ENCODE measurements at regions not wholly inside any gene's neighbourhood (a gene's known extent, or its start where the extent isn't known, plus 50 kb on each side); places are given as distances from the start of the nearest gene placed in this dataset.
A peak's percentile ranks its signal among the peaks of the same experiment; 100 is the strongest.

- H2AFZ ChIP-seq = no peak overlapping the region
- DNase-seq = no peak
- TF ChIP-seq EZH2phosphoT487 (IDR thresholded peaks at IDR 0.05; ENCODE audit: insufficient read depth, low read depth) = no peak
- TF ChIP-seq EZH2 (IDR thresholded peaks at IDR 0.05; ENCODE audit: insufficient read depth, poor library complexity, severe bottlenecking) = no peak
- 66 to 73% methylated on average over 4 of the region's 4 CpGs for whole genome bisulfite sequencing, 2 experiments (ENCODE audit: low coverage in 1 of 2, low lambda C conversion rate in 2 of 2, missing lambda C conversion rate in 2 of 2)
- no peak overlapping the region for H3K9ac ChIP-seq
- no peaks in the 10 kb centered on the region for H3K79me2 ChIP-seq (ENCODE audit: insufficient read depth)
- H3K27ac ChIP-seq = no peak overlapping the region
- no peak overlapping the region for H3K4me2 ChIP-seq (ENCODE audit: unreplicated experiment)
- no peaks in the 10 kb centered on the region for H3F3A ChIP-seq (ENCODE audit: insufficient read depth)
- H3K9me2 ChIP-seq (ENCODE audit: insufficient read depth) = no peaks in the 10 kb centered on the region
- H3K36me3 ChIP-seq (ENCODE audit: low read depth) = no peaks in the 10 kb centered on the region
- H4K20me1 ChIP-seq (ENCODE audit: insufficient read depth) = no peaks in the 10 kb centered on the region
- no peak overlapping the region for H3K4me3 ChIP-seq
- in situ Hi-C loops (cut with MboI) = no loop called here
- peaks cover 7% of the 10 kb centered on the region for H3K27me3 ChIP-seq (replicated peaks; ENCODE audit: insufficient read depth)
- no peaks in the 10 kb centered on the region for H3K4me1 ChIP-seq (ENCODE audit: insufficient read depth)
- no peaks in the 10 kb centered on the region for H3K9me3 ChIP-seq (ENCODE audit: low read depth)
Observed at GRCh38 chr2:48912110-48912509, 156.6 kb upstream of the LHCGR start.

GRCh38 chr2:48910961-48911360 is 155.4 kb upstream of the LHCGR start:
- Histone ChIP-seq H4K20me1 (ENCODE audit: insufficient read depth) (no peaks in the 10 kb centered on the region), H3K9me2 (ENCODE audit: insufficient read depth) (no peaks in the 10 kb centered on the region), H3K9me3 (ENCODE audit: low read depth) (no peaks in the 10 kb centered on the region), H3K36me3 (ENCODE audit: low read depth) (no peaks in the 10 kb centered on the region), H3K4me3 (no peak overlapping the region), H3F3A (ENCODE audit: insufficient read depth) (no peaks in the 10 kb centered on the region), H3K27ac (no peak overlapping the region), H2AFZ (no peak overlapping the region), H3K79me2 (ENCODE audit: insufficient read depth) (no peaks in the 10 kb centered on the region), H3K27me3 (replicated peaks; ENCODE audit: insufficient read depth) (peaks cover 7% of the 10 kb centered on the region), H3K9ac (no peak overlapping the region), H3K4me1 (ENCODE audit: insufficient read depth) (no peaks in the 10 kb centered on the region), H3K4me2 (ENCODE audit: unreplicated experiment) (no peak overlapping the region)
- in situ Hi-C loops (cut with MboI) = no loop called here
- TF ChIP-seq EZH2 (IDR thresholded peaks at IDR 0.05; ENCODE audit: insufficient read depth, poor library complexity, severe bottlenecking) (no peak), EZH2phosphoT487 (IDR thresholded peaks at IDR 0.05; ENCODE audit: insufficient read depth, low read depth) (no peak)
- DNase-seq = peak; percentile 9

GRCh38 chr2:48906633-48907032 is 151.1 kb upstream of the LHCGR start:
- Histone ChIP-seq H3K4me3 (no peak overlapping the region), H3K4me2 (ENCODE audit: unreplicated experiment) (no peak overlapping the region), H3K36me3 (ENCODE audit: low read depth) (no peaks in the 10 kb centered on the region), H3K27ac (no peak overlapping the region), H3K9me3 (ENCODE audit: low read depth) (no peaks in the 10 kb centered on the region), H3K9ac (no peak overlapping the region), H3F3A (ENCODE audit: insufficient read depth) (no peaks in the 10 kb centered on the region), H3K79me2 (ENCODE audit: insufficient read depth) (no peaks in the 10 kb centered on the region), H3K27me3 (replicated peaks; ENCODE audit: insufficient read depth) (peaks cover 7% of the 10 kb centered on the region; the same call in 1 of the 2 replicates), H4K20me1 (ENCODE audit: insufficient read depth) (no peaks in the 10 kb centered on the region), H2AFZ (no peak overlapping the region), H3K9me2 (ENCODE audit: insufficient read depth) (no peaks in the 10 kb centered on the region), H3K4me1 (ENCODE audit: insufficient read depth) (0 out of 2 replicates have a peak, but pooled peaks cover 2% of the 10 kb centered on the region)
- in situ Hi-C loops (cut with MboI) = no loop called here
- 2 to 7% methylated on average over 3 of the region's 3 CpGs for WGBS, 2 experiments (ENCODE audit: low coverage in 1 of 2, low lambda C conversion rate in 2 of 2, missing lambda C conversion rate in 2 of 2)
- no peak for DNase-seq
- TF ChIP-seq EZH2 (IDR thresholded peaks at IDR 0.05; ENCODE audit: insufficient read depth, poor library complexity, severe bottlenecking) (no peak), EZH2phosphoT487 (IDR thresholded peaks at IDR 0.05; ENCODE audit: insufficient read depth, low read depth) (no peak)

- in situ Hi-C loops (cut with MboI) = no loop called here
- Histone ChIP-seq H3K27ac (no peak overlapping the region), H3K36me3 (ENCODE audit: low read depth) (no peaks in the 10 kb centered on the region), H3K9me2 (ENCODE audit: insufficient read depth) (no peaks in the 10 kb centered on the region), H3K9me3 (ENCODE audit: low read depth) (no peaks in the 10 kb centered on the region), H4K20me1 (ENCODE audit: insufficient read depth) (no peaks in the 10 kb centered on the region), H3K9ac (no peak overlapping the region), H3F3A (ENCODE audit: insufficient read depth) (no peaks in the 10 kb centered on the region), H3K4me1 (ENCODE audit: insufficient read depth) (peaks cover 6% of the 10 kb centered on the region; the same call in 1 of the 2 replicates), H2AFZ (no peak overlapping the region), H3K27me3 (replicated peaks; ENCODE audit: insufficient read depth) (peaks cover 7% of the 10 kb centered on the region; the same call in 1 of the 2 replicates), H3K4me3 (no peak overlapping the region), H3K79me2 (ENCODE audit: insufficient read depth) (no peaks in the 10 kb centered on the region), H3K4me2 (ENCODE audit: unreplicated experiment) (no peak overlapping the region)
- TF ChIP-seq EZH2 (IDR thresholded peaks at IDR 0.05; ENCODE audit: insufficient read depth, poor library complexity, severe bottlenecking) (no peak), EZH2phosphoT487 (IDR thresholded peaks at IDR 0.05; ENCODE audit: insufficient read depth, low read depth) (no peak)
- DNase-seq = no peak
- WGBS, 2 experiments (ENCODE audit: low coverage in 1 of 2, low lambda C conversion rate in 2 of 2, missing lambda C conversion rate in 2 of 2) = 36 to 39% methylated on average over 10 of the region's 10 CpGs
Observed at GRCh38 chr2:48905696-48906095, 150.2 kb upstream of the LHCGR start.

GRCh38 chr2:48902521-48902920 is 147.0 kb upstream of the LHCGR start:
- no peak overlapping the region for H3K4me3 ChIP-seq
- H3K36me3 ChIP-seq (ENCODE audit: low read depth) = no peaks in the 10 kb centered on the region
- no peak overlapping the region for H3K27ac ChIP-seq
- no peak overlapping the region for H3K4me2 ChIP-seq (ENCODE audit: unreplicated experiment)
- H2AFZ ChIP-seq = no peak overlapping the region
- no peak for DNase-seq
- TF ChIP-seq EZH2phosphoT487 (IDR thresholded peaks at IDR 0.05; ENCODE audit: insufficient read depth, low read depth) = no peak
- no peak for TF ChIP-seq EZH2 (IDR thresholded peaks at IDR 0.05; ENCODE audit: insufficient read depth, poor library complexity, severe bottlenecking)
- peaks cover 6% of the 10 kb centered on the region; the same call in 1 of the 2 replicates for H3K4me1 ChIP-seq (ENCODE audit: insufficient read depth)
- no peaks in the 10 kb centered on the region for H4K20me1 ChIP-seq (ENCODE audit: insufficient read depth)
- no peaks in the 10 kb centered on the region for H3F3A ChIP-seq (ENCODE audit: insufficient read depth)
- no peaks in the 10 kb centered on the region for H3K9me3 ChIP-seq (ENCODE audit: low read depth)
- no peak overlapping the region for H3K9ac ChIP-seq
- H3K27me3 ChIP-seq (replicated peaks; ENCODE audit: insufficient read depth) = 0 out of 2 replicates have a peak, but pooled peaks cover 1% of the 10 kb centered on the region
- in situ Hi-C loops (cut with MboI) = no loop called here
- H3K9me2 ChIP-seq (ENCODE audit: insufficient read depth) = no peaks in the 10 kb centered on the region
- WGBS, 2 experiments (ENCODE audit: low coverage in 1 of 2, low lambda C conversion rate in 2 of 2, missing lambda C conversion rate in 2 of 2) = 65 to 75% methylated on average over 5 of the region's 5 CpGs
- H3K79me2 ChIP-seq (ENCODE audit: insufficient read depth) = no peaks in the 10 kb centered on the region
